ENCODE measurements at regions not wholly inside any gene's neighbourhood (a gene's known extent, or its start where the extent isn't known, plus 50 kb on each side); places are given as distances from the start of the nearest gene placed in this dataset.
"Not testable (repeated sequence)": the region's sequence is repeated elsewhere in the genome, so short reads cannot be mapped to it uniquely, and the experiment has no call there.

DNA sequence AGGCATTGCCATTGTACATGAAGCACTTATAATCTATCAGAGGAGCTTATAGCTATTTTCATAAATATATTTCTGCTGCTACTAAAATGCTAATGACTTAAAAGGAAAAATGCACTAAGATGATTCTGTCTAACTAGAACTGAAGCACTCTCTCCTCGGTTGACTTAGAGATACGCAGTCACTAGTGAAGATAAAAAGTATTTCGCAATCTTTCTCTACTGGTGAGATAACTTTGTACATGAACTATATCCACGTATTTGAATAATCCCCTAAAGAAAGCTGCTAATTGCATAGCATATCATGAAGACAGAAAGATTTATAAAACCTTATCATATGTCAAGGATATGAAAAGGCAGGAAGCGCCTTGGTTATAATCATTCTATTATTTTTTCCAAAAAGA, 658.1 kb upstream of the PRMT6 start:
- no peak for DNase-seq (ENCODE audit: low read depth in 2 of 2)

GRCh38 chr1:106406114-106406513, 650.4 kb upstream of the PRMT6 start:
- DNase-seq (ENCODE audit: low read depth in 2 of 2) = no peak

DNA sequence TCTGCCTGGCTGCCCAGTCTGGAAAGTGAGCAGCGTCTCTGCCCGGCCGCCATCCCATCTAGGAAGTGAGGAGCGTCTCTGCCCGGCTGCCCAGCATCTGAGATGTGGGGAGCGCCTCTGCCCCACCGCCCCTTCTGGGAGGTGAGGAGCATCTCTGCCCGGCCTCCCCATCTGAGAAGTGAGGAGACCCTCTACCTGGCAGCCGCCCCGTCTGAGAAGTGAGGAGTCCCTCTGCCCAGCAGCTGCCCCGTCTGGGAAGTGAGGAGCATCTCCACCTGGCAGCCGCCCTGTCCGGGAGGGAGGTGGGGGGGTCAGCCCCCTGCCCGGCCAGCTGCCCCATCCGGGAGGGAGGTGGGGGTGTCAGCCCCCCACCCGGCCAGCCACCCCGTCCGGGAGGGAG, 644.2 kb upstream of the PRMT6 start:
- DNase-seq (ENCODE audit: low read depth in 2 of 2) = not testable (repeated sequence)

DNA sequence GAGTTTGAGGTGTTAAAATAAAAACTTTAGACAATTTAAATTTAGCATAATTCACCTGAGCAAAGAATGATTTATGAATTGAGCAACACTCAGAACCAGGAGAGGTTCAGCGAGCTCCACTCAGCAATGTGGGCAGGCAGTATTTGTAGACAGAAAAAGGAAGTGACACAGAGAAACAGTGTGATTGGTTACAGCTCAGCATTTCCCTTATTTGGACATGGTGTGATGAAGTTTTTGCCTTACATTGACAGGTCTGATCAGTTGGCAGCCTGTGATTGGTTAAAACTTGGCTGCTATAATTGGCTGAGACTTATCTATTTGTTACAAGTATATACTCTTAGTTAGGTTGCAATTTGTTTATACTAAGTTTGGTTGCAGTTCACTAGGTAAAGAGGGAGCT, 621.2 kb upstream of the PRMT6 start:
- no peak for DNase-seq (ENCODE audit: low read depth in 2 of 2)

GRCh38 chr1:106439475-106439874, 617.0 kb upstream of the PRMT6 start:
- no peak for DNase-seq (ENCODE audit: low read depth in 2 of 2)

DNA sequence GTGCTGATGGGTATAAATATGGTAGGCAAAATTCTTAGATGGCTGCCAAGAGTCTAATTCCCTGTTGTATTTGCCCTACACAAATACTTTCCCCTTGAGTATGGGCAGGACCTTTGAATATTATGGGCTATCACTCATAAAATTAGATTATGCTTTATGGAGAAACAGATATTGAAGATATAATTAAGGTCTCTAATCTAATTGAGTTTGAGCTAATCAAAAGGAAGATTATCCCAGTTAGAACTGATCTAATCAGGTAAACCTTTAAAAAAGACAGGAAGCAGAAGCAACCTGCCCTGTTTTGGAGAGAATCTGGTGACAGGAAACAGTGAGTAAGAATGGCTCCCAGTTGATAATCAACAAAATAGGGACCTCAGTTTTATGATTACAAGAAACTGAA, 609.0 kb upstream of the PRMT6 start:
- no peak for DNase-seq (ENCODE audit: low read depth in 2 of 2)

- DNase-seq (ENCODE audit: low read depth in 2 of 2) = no peak
Observed at GRCh38 chr1:106456832-106457231, 599.6 kb upstream of the PRMT6 start.

DNA sequence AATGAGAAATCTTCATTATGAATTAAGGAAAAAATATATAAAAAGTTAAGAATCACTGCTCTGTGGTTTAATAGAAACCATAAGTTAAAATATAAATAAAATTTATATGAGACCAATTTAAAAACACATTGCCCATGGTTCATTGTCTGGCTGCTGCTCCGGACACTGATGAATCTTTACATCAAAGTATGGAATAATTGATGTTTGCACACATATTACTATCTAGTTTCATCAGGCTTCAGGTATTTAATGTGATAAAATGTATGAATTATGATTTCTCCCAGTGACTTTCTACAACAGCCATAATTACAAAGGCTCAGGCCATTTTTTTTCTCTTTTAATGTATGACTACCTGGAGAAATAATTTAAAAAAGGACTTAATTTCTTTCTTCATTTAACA, 599.1 kb upstream of the PRMT6 start:
- no peak for DNase-seq (ENCODE audit: low read depth in 2 of 2)

- no peak for DNase-seq (ENCODE audit: low read depth in 2 of 2)
Observed at GRCh38 chr1:106458866-106459265, 597.6 kb upstream of the PRMT6 start.

GRCh38 chr1:106459418-106459817, 597.1 kb upstream of the PRMT6 start:
- DNase-seq (ENCODE audit: low read depth in 2 of 2) = no peak

DNA sequence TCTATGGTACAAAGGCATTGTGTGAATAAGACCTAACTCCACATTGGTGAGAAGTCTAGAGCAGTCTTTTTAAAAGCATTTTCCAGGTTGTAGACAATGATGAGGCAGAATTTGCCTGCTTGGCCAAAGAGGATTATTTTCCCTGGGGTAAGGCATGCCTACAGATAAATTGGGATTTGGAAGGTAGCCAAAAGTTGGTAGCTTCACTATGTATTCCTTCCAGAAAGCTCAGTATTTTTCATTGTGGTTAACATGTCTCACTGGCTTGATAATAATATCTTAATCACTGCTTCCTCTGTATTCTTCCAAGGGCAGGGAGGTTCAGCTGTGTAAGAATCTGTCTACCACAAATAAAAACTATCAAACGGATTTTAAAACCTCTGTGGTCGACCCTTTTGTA, 590.8 kb upstream of the PRMT6 start:
- DNase-seq (ENCODE audit: low read depth in 2 of 2) = no peak

- no peak for DNase-seq (ENCODE audit: low read depth in 2 of 2)
Observed at GRCh38 chr1:106480629-106481028, 575.8 kb upstream of the PRMT6 start.

DNA sequence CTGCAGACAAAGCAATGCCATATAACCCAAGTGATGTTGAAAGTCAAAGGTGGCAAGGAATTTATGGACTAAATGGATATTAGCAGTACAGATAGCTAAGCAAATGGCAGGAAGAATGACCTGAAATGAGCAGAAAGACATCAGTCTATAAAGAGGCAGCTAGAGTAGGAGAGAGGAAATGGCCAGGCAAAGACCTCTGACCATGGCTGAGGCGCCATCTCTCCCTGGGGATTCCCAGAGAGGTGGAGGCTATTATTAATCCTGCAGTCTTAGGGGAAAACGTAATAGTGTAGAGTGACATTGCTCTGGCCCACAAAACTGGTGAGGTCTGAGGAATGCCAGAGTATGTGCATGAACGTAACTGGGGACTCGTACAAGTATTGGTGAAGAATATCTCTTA, 563.6 kb upstream of the PRMT6 start:
- DNase-seq (ENCODE audit: low read depth in 2 of 2) = no peak

DNA sequence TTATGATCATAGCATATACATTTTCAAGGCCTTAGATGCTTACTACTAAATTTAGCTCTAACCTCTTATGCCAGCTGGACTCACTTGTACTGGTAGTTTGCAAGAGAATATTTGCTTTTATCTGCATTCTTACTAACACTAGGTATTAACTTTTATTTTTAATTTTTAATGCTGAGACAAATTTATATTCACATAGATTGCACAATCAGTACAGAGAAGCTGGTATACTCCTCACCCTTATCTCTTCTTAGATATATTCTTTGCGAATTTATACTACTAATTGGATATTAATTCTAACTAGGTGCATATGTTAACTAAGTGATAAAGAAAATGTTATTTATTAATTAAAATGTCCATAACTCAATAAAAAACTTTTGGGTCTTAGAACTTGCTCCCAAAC, 561.8 kb upstream of the PRMT6 start:
- no peak for DNase-seq (ENCODE audit: low read depth in 2 of 2)

- no peak for DNase-seq (ENCODE audit: low read depth in 2 of 2)
Observed at GRCh38 chr1:106498238-106498637, 558.2 kb upstream of the PRMT6 start.

DNA sequence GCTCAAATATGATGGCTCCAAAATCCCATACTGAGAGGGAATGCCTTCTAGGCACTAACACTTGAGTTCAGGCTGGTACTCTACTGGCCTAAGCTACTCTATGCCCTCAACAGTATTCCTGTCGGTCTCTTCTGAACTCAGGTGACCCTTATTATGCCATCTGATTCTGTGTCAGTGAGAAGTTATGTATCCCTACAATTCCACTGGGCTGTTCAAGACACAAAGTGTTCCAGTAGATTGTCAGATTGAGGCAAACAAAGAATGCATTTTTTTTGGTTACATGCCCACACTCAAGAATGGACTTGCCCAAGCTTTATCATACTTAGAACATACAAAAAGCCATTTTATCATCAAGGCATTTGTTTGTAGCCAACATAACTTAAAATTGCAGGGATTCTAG, 553.8 kb upstream of the PRMT6 start:
- DNase-seq (ENCODE audit: low read depth in 2 of 2) = no peak

GRCh38 chr1:106515375-106515774, 541.1 kb upstream of the PRMT6 start:
- DNase-seq (ENCODE audit: low read depth in 2 of 2) = no peak

DNA sequence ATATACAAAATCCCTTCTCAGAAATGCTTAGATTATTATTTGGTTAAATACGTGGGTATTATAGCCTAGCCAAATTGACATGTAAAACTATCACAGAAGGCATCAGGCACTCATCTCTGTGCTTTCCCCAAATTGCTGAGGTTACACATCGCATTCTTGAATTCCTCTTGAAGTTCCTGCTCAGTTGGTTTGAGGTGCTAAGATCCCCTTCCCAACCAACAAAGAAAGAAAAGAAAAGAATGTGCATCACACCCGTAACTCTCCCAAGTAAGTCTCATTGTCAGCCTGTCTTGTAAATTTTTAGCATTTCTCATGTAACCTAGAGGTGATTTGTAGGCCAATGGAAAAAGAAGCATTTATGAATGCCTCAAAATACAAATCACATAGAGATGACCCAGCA, 539.2 kb upstream of the PRMT6 start:
- DNase-seq (ENCODE audit: low read depth in 2 of 2) = no peak

GRCh38 chr1:106523497-106523896, 533.0 kb upstream of the PRMT6 start:
- no peak for DNase-seq (ENCODE audit: low read depth in 2 of 2)

- no peak for DNase-seq (ENCODE audit: low read depth in 2 of 2)
Observed at GRCh38 chr1:106524631-106525030, 531.8 kb upstream of the PRMT6 start.

- no peak for DNase-seq (ENCODE audit: low read depth in 2 of 2)
Observed at GRCh38 chr1:106526650-106527049, 529.8 kb upstream of the PRMT6 start.

- no peak for DNase-seq (ENCODE audit: low read depth in 2 of 2)
Observed at GRCh38 chr1:106534612-106535011, 521.9 kb upstream of the PRMT6 start.

DNA sequence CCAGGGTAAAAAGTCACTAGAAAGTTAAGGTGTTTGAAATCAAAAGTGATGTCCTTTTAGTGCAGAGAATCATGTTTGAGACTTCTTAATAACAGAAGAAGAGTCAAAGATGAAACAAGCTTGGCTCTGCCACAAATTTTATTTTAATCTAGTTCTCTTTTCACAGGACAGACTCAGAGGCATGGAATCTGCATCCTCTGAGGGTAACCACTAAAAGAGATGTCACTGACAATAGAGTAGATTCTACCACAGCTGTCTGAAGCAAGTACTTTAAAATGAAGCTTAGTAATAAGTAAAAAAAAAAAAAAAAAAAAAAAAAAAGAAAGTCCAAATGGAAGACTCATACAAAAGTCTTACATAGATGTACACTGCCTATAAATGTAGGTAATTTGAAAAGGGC, 519.7 kb upstream of the PRMT6 start:
- no peak for DNase-seq (ENCODE audit: low read depth in 2 of 2)

GRCh38 chr1:106548726-106549125, 507.7 kb upstream of the PRMT6 start:
- no peak for DNase-seq (ENCODE audit: low read depth in 2 of 2)

GRCh38 chr1:106554294-106554693, 502.2 kb upstream of the PRMT6 start:
- DNase-seq (ENCODE audit: low read depth in 2 of 2) = no peak
